22Rv1 (cell line): ENCODE measurements at regions not wholly inside any gene's neighbourhood (a gene's known extent, or its start where the extent isn't known, plus 50 kb on each side); places are given as distances from the start of the nearest gene placed in this dataset.
"Not testable (repeated sequence)": the region's sequence is repeated elsewhere in the genome, so short reads cannot be mapped to it uniquely, and the experiment has no call there.

Experiments
- ZFX ChIP-seq: fragments of 450-650 bp; IDR thresholded peaks from 2 replicates; pipeline ENCODE4 v1.6.1; 2017; ENCODE audit warnings: antibody characterized with exemption, borderline replicate concordance
- TF ChIP-seq, protein P1 (sequence below): fragments of 450-650 bp; IDR thresholded peaks from 2 replicates; pipeline ENCODE4 v1.5.1; 2017; ENCODE audit warnings: mild to moderate bottlenecking

DNA sequence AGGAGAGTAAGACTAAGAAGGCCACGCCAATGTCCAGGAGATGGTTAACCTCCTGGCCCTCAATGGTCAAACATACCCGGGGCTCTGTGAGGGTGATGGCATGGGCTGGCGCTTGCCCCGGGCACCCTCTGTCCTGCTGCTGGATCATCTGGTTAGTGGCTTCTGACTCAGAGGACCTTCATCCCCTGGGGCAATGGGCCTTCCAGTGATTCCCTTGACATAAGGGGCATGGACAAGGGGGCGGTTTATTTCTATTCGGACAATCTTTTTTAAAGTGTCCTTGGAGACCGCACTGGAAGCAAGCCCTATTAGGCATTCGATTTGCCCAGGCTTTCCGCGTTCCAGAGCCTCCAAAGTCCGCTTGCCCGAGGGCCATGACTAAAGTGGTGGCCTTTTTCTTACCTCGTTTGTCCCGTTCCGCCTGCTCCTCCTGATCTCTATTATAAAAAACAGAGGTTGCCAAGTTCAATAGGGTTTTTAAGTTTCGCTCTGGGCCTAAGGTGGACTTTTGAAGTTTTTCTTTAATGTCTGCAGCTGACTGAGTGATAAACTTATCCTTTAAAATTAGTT, 93.4 kb upstream of the RHOBTB1 start:
- TF ChIP-seq, protein P1, sequence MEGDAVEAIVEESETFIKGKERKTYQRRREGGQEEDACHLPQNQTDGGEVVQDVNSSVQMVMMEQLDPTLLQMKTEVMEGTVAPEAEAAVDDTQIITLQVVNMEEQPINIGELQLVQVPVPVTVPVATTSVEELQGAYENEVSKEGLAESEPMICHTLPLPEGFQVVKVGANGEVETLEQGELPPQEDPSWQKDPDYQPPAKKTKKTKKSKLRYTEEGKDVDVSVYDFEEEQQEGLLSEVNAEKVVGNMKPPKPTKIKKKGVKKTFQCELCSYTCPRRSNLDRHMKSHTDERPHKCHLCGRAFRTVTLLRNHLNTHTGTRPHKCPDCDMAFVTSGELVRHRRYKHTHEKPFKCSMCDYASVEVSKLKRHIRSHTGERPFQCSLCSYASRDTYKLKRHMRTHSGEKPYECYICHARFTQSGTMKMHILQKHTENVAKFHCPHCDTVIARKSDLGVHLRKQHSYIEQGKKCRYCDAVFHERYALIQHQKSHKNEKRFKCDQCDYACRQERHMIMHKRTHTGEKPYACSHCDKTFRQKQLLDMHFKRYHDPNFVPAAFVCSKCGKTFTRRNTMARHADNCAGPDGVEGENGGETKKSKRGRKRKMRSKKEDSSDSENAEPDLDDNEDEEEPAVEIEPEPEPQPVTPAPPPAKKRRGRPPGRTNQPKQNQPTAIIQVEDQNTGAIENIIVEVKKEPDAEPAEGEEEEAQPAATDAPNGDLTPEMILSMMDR = not testable (repeated sequence)
- not testable (repeated sequence) for TF ChIP-seq ZFX
